ENCODE measurements at regions not wholly inside any gene's neighbourhood (a gene's known extent, or its start where the extent isn't known, plus 50 kb on each side); places are given as distances from the start of the nearest gene placed in this dataset.
"Not testable (repeated sequence)": the region's sequence is repeated elsewhere in the genome, so short reads cannot be mapped to it uniquely, and the experiment has no call there.

DNA sequence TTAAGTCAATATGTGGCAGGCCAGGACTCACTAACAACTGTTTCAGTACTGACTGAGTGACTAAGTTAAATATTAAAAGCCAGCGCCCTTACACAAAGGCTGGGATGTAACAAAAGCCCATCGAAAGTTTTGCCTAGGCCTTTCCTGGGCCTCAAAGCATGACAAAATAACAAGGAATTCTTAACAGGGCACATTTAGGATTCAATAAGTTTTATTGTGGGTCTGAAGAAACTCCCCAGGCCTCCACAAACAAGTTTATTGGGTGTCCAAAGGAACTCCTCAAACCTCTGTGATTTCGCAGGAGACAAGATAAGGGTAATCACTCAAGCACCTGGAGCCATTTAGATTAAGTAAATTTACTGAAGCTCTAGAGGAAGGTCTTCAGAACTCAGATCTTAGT lies 130.7 kb upstream of the SGCG start:
- DNase-seq = no peak

DNA sequence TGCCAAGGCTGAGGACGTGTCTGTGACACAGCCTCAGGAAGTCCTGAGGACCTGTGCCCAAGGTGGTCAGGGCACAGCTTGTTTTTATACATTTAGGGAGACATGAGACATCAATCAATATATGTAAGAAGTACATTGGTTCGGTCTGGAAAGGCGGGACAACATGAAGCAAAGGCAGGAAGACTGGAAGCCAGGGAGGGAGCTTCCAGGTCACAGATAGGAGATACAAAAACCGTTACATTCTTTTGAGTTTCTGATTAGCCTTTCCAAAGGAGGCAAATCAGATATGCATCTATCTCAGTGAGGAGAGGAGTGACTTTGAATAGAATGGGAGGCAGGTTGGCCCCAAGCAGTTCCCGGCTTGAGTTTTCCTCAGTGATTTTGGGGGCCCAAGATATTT lies 127.1 kb upstream of the SGCG start:
- DNase-seq = not testable (repeated sequence)

DNA sequence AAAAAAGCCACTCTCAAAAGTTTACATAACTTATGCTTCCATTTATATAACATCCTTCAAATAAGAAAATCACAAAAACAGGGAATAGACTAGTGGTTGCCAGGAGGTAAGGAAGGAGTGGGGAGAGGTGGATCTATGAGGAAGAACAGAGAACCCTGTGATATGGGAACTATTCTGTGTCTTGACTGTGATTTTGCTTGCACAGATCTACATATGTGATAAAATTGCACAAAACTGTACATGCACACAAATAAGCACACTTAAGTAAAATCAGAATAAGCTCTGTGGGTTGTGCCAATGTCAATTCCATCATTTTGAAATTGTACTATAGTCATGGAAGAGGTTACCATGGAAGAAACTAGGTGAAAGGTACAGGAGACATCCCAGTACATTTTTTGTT lies 121.6 kb upstream of the SGCG start:
- DNase-seq = no peak

DNA sequence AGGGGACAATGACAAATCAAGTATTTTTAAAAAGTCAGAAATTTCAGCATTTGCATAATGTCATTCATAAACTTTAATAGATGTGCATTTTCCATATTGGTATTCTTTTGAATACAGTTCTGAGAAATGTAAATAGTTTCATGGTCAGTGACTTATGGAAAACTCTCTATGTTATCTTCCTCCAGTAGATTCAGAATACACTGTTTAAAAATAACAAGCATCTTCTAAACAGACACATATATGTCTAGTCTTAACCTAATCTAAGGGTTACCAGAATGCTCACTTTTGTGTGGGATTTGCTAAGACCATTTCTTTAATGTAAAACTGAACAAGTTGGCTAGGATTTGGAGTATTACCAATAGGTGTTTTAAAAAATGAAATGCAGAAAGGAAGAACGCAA lies 119.8 kb upstream of the SGCG start:
- no peak for DNase-seq

DNA sequence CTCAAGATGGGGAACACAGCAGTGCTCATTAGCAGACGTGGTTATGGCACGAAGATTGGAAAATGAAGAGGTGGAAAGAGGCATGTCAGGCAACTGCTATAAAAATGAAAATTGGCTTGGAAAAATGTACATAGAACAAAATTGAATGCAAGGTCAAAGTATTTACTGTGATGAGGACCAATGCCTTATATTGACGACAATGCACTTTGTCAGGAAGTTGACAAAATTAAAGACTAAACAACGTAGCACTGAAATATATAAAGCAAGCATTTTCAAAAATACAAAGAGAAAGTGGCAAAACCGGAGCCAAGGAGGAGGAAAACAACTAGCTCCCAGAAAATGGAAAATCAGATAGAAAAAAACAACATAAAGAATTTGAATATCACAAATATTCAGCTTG lies 113.7 kb upstream of the SGCG start:
- no peak for DNase-seq

DNA sequence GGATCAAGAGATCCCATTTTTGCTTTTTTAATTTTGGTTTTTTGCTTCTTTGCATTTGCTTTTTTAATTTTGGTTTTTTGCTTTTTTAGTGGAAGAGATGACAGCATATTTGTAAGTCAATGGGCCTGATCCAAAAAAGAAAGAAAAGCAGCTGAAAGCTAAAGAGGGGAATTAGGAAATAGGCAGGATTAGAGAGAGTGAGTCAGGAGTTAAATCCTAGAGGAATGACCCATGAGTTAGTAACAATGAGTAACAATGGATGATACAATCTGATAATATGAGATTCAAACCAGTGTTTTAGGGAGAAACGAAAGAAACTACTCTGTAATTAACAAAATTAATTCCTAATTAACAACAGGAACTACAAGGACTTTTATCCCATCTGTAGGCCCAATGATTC lies 111.2 kb upstream of the SGCG start:
- no peak for DNase-seq

DNA sequence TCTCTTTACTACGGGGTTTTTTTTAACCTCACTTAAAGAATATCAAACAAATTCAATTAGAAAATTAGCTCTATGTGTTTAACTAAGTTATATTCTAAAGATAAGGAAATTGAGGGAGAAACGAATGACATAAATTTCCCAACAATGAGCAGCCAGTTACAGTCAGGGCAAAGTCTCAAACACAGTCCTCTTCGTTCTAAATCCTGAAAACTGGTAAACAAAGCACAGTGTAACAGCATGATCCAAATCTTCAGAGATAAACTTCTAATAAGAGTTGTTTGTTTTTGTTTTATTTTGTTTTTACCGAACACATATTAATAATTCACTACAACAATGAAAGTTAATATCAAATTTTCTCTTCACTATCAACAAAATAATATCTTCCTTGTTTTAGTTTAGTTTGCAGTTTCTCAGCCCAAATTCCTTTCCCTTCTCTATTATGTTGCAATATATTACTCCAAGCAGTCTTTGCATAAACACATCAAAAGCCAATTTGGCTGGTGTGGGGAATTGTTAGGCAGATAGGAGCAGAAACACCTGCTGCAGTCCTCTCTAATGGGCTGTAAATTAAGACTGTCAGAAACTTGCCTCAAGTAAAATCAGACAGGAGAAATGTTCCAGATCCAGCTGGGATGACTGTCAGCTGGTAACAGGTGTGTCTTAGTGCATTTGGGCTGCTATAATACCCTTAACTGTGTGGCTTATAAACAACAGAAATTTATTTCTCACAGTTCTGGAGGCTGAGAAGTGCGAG lies 106.5 kb upstream of the SGCG start:
- no peak for DNase-seq

DNA sequence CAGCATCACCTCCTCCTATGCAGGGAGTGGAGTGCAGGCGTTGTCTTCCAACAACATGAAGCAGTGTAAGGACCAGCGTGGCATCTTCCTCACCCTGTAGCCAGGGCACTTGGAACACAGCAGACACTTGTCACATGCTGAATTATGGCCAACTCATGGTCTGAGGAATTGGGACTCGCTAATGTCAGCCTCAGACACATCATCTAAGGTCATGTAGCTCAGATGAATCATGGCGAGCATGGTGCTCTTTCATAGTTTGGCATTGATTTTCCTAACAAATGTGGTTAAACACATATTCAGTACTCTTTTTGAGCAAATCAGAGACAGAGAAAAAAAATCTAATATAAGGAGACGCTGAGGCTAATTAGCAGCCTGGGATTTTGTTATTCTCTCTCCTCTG lies 99.6 kb upstream of the SGCG start:
- no peak for DNase-seq

DNA sequence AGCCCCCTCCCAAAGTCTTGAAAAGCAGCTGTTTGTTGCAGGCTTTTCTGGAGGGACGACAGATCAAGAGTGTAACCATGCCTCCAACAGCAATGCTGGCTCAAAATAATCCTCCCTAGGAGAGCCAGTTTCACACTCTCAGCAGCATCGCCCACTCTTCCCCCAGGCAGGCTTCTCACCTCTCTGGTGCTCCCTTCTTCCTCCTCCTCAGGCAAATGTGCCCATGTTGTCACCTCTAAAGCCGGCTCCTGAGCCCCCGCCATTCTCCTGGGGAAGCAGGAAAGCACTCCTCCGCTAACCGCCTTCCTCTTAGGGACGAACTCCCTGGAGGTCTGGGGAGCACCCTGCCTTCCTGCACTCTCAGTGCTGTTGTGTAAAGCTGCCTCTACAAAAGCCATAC lies 98.9 kb upstream of the SGCG start:
- no peak for DNase-seq

DNA sequence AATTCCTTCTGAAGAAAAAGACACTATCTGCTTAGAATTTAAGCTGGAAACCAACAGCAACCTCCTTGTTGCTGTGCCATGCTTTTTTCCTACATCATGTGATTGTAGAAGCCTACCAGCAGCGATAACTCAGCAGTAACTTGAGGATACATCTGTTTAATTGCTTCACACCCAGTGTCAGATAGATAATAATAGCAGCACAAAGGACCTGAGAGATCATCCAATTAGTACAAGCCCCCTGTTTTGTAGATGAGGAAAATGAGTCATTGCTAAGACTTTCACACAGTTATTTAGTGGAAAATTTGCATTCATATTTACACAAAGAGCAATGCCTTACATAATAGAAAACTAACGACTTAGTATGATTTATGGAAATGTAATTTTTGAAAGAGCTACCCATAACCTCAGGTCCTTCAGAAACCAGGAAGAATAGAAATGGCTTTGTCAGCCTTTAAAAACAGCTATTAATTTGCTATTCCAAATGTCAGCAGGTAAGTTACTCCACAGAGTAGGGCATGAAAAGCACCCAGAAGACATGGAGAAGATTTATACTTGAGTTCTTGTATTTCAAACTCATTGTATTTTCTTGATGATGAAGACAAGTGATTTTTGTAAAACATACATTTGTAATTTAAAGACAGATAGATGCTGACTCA lies 93.7 kb upstream of the SGCG start:
- no peak for DNase-seq

DNA sequence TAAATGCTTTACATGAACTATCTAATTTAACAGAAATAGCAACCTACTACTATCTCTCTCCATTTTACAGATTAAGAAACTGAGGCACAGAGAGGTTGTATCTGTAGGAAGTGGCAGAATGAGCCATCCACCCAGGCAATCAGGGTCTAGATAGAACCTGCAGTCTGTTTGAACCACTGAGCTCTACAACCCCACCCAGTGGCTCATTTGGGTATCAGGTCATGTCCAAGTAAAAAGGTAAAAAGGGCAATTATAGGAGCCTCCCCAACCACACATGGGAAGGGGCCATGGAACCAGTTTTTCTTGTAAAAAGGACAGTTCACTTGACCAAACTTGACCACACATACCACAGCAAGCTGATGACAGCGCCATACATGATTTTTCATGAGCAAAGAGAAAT lies 92.9 kb upstream of the SGCG start:
- DNase-seq = peak; percentile 25

DNA sequence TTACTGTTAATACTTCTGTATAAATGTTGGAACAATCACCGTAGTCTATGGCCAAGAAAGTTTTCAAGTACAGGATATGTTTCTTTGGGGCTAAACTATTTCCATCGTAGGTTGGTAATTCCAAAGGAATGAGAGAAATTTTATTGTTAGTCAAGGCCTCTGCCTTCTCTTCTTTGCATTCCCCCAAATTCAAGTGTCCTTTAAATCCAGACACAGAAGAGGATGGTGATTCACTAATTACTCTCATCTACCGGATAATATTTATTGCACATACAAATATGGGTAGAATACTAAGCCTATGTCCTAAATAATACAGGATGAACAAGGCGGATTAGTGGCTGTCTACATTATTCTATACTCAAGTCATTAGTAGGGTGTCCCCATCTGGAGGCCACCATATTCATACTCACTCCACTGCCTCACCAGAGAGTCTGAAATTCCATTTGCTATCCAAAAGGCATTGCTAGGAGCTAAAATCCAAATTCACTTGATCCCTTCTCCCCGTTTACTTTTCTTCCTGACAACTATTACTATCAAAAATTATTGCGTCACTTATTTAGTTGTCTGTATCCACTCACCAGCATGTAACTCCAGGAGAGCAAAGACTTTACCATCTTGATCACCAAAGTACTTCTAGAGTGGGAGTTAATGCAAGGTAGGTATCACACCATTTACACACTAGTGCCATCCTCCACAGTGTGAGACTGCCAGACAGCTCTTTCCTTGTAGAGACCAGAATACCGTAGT lies 82.4 kb upstream of the SGCG start:
- DNase-seq = no peak

DNA sequence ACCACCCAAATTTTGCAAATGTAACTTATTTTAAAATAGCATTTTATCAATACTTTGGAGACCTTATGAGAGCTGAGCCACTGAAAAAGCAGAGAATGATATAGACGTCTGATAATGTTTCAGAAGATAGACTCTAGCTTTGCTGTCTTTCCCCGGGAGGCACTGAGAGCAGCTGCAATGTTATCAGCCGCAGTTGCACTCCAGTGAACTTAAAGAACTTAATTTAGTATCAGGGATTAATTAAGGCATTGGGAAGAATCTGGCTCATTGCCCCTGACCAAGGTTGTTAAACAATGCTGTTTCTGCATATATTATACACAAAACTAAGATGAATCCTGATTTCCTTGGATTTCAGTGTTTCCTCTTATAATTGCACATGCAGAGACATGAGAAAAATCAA lies 75.7 kb upstream of the SGCG start:
- no peak for DNase-seq

DNA sequence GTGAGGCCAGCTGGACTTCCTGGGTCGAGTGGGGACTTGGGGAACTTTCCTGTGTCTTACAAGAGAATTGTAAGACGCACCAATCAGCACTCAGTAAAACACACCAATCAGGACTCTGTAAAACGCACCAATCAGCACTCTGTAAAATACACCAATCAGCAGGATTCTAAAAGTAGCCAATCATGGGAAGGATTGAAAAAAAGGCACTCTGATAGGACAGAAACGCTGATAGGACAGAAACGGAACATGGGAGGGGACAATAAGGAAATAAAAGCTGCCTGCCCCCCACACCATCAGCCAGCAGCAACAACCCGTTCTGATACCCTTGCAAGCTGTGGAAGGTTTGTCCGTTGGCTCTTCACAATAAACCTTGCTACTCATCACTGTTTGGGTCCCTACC lies 73.1 kb upstream of the SGCG start:
- DNase-seq = no peak

DNA sequence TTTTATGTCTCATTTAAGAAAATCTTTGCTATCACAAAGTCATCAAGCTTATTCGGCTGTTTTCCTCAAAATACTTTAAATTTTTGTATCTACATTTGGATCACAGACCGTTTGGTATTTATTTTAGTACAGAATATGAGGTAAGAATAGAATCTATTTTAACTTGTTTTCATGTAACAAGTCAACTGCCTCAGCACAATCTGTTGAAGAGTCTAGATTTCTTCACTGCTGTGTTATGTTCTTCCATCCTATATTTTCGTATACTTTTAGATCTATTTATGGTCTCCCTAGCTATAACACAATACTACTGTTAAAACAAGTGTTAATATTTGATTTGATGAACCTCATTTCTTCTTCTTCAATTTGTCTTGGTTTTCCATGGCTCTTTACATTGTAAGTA lies 61.6 kb upstream of the SGCG start:
- DNase-seq = no peak

DNA sequence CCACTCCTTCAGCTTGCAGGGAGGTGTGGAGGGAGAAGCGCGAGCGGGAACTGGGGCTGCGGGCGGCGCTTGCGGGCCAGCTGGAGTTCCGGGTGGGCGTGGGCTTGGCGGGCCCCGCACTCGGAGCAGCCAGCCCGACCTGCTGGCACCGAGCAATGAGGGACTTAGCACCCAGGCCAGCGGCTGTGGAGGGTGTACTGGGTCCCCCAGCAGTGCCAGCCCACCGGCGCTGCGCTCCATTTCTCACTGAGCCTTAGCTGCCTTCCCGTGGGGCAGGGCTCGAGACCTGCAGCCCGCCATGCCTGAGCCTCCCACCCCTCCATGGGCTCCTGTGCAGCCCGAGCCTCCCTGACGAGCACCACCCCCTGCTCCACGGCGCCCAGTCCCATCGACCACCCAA lies 53.2 kb upstream of the SGCG start:
- not testable (repeated sequence) for DNase-seq

DNA sequence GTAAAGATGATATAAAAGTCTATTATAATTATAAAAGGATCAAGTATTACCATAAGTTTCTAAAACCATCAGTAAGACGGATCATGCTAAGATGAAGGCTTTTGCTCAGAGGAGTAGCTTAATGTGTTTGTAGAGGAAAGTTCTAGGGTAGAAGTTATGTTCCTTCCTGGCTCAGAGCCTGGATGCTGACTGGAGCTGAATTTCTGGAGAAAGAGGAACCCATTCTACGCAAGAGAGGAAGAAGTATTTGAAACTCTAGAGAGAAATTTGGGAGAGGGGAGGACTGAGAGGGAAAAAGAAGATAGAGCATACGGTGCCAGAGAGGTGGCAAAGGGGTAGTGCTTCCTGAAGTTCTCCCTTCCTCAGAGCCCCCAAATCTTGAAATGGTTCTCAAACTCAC lies 51.4 kb upstream of the SGCG start:
- no peak for DNase-seq

All from 8988T (cell line).